T-helper 1 cell (primary cell): ENCODE measurements at regions not wholly inside any gene's neighbourhood (a gene's known extent, or its start where the extent isn't known, plus 50 kb on each side); places are given as distances from the start of the nearest gene placed in this dataset.

Experiments
- DNase-seq, 5 donors: peaks; one replicate each; pipeline ENCODE4 v3.0.0-alpha.2; 2012 to 2020

DNA sequence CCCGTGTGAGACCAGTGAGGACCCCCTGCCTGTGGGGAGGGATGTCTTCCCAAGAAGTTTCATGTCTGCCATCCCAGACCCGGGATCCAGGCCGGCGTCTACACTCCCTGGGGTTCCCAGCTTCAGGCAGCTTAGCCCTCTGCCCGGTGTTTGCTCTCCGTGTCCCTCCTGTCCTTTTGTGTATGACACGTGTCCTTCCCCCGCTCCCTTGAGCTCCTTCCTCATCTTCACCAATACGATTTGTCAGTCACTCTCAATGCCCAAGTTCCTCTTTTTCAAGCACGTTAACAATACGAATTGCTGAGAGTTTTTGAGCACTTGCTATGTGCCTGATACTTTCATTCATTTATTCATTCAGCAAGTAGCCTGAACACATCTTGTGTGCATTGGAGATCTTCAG lies 115.6 kb upstream of the PTPN1 start:
- DNase-seq: no peak

DNA sequence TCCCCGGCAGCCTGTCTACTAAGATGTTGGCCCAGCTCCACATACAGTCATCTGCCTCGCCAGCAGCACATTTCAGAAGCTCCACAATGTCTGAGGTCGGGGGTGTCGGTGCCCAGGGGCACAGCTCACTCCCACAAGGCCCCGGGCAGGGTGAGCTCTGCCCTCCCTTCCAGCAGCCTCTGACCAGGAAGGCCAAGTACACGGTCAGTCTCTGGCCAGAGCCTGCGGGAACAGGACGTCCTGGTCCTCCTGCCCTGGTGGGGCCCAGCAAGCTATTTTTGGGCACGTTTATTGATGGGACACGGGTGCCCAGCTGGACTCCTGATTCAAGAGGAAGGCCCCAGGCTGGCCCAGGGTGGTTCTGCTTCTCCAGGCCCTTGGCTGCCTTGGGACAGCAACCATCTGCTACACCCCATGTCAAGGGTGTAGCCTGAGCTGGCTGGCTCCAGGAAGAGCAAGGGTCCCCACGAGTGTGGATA lies 114.9 kb upstream of the PTPN1 start:
- no peak for DNase-seq

DNA sequence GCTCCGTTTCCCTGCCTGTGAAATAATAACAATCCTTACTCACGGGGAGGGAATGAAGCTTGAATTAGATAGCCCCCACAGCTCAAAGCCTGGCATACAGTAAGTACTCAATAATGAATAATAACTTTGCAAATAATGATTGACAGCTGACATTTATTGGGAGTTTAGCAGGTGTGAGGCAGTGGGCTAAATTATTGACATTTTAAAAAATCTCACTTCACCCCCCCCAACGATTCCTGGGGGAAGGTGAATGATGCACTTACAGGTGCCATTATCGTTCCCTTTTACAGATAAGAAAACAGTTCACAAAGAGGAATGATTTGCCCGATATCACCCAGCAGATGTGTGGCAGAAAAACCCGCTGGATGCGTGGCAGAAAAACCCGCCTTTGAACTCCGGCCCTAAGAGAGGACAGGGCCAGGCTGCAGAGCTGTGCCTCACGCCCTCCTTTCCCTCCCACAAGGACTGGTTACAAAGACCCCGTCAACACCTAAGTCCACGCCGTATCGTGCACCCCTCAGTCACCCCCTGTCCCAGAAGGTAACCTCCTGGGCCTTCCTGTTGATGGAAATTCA lies 114.2 kb upstream of the PTPN1 start:
- no peak for DNase-seq

DNA sequence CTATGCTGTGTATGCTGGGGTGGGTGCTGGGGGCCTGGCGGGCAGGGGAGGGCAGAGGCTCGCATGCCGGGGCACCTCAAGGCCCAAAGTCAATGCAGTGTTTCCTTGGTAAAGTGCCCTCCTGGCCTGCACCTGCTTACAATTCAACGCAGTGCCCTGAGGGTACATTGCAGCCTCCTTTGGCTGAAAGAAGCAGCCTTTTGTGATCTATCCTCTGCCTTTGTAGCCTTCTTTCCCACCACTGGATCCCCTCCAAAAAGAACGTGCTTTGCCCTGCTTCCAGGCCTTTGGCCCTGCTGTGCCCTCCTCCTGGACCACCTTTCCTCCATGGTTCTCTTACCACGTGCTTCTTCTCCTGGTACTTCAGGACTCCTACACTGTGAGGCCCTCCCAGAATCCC lies 113.6 kb upstream of the PTPN1 start:
- DNase-seq: no peak

DNA sequence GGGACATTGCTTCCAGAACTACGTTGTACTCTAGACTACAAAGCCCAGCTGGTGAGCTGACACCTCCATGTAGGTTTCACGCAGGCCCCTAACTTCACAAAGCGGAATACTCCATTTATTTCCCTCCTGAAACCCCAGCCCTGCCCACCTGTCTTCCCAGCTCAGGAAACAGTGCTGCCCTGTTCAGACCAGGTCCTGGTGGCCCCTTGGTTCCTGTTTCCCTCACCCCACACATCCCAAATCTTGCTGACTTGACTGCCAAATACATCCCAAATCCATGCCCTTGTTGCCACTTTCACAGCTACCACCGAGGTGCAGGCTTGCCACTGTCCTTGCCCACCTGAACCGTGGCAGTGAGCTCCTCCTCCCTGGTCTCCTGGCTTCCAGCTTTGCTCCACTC lies 113.1 kb upstream of the PTPN1 start:
- no peak for DNase-seq

DNA sequence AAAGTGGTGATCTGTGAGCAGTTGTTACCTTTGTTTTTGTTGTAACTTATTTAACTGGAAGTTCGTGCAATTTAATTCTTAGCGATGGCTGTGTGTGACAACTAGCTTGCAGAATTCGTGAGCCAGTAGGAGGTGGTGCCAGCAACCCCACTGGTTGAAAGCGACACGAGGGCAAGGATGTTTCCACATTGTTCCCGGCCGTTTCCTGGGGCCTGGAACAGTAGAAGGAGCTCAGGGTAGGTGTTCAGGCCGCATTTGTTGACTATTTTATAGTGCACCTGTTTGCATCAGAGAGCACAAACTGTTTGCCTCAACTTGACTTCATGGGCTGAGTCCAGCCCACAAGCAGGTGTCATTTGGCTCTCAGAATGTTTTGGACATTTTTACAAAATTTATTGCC lies 112.1 kb upstream of the PTPN1 start:
- DNase-seq: no peak

DNA sequence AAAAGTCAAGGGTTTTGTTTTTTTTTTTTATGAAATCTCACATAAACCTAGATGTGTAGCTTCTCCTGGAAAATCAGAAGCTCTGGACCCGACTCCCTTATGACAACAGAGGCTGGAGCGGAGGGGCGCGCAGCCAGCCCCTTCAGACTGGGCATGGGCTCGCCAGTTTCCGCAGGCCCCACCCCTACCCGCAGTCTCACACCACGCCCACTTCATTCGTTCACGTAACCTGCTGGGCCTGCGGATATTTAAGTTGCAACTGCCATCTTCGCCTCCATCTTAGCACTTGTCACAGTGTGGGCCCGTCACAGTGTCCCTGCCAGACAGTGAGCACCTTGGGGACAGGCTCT lies 111.7 kb upstream of the PTPN1 start:
- no peak for DNase-seq

DNA sequence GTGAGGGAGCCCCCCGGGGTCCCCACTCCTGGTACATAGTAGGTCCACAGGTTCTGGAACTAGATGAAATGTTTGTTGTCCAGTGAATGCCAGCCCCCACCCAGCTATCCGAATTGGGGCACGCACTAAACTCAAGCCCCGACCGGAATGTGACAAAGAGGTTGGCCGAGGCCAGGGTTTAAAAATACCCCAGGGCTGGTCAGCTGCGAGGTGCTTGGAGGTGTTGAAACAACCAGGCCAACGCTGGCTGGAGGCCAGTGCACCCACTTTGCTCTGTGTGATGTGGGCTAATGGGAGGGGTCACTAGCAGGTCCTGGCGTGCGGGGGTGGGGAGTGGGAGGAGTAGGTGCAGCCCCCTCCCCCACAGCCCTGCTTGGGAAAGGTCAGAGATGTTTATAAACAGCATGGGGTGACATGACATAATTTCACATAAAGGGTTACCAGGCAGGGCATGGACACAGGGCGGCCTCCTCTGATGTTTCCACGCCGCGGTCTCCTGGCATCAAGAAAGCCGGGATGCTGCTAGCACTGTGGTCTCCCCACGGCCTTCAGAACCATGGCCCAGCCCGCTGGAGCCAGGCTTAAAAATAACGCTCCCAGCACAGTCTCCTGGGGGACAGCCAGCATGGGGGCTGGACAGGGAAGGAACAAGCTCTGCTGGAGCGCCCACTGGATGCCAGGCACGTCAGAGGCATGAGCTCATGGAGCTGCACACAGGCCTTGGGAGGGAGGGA lies 111.2 kb upstream of the PTPN1 start:
- no peak for DNase-seq

DNA sequence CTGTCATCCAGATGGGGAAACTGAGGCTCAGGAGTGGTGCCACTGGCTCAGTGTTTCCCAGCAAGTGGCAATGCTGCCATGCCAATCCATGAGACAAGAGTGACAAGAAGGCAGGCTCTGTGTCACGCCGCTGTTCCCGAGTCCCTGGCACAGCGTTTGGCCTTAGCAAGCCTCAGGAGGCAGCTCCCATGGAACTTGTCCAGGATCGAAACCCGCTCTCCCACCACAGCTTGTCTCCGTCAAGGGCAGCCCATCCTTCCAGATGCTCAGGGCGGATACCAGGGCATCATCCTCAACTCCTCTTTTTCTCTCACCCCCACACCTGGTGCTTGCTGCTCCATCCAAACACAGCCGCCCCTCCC lies 110.6 kb upstream of the PTPN1 start:
- DNase-seq: no peak

DNA sequence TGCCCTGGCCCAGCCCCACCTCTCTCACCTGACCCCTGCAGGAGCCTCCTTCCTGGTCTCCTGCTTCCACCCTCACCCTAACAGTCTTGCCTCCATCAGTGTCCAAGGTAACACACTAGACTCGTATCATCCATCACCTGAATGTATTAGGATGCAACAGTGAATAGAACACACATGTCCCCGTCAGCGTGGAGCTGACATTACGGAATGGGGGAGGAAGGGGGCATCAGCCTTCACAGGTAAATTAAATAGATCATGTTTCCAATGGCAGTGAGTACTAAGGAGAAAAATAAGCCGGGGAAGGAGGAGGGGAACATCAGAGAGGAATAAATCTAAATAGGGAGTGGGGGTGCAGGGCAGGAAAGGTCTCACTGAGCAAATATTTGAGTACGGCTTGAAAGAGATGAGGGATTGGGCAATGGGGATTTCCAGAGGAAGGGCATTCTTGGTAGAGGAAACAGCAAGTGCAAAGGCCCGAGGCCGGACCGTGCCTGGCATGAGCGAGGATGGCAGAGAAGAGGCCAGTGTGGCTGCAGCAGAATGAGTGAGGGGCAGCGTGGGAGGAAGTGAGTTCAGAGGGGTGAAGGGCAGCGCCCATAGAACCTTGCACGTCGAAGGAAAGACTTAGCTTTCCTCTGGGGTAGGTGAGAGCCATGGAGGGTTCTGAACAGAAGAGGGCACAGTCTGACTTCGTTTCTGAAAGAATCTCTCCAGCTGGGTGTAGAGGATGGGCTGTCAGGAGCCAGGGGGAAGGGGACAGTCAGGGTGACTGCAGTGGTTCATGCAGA lies 110.1 kb upstream of the PTPN1 start:
- DNase-seq: no peak

DNA sequence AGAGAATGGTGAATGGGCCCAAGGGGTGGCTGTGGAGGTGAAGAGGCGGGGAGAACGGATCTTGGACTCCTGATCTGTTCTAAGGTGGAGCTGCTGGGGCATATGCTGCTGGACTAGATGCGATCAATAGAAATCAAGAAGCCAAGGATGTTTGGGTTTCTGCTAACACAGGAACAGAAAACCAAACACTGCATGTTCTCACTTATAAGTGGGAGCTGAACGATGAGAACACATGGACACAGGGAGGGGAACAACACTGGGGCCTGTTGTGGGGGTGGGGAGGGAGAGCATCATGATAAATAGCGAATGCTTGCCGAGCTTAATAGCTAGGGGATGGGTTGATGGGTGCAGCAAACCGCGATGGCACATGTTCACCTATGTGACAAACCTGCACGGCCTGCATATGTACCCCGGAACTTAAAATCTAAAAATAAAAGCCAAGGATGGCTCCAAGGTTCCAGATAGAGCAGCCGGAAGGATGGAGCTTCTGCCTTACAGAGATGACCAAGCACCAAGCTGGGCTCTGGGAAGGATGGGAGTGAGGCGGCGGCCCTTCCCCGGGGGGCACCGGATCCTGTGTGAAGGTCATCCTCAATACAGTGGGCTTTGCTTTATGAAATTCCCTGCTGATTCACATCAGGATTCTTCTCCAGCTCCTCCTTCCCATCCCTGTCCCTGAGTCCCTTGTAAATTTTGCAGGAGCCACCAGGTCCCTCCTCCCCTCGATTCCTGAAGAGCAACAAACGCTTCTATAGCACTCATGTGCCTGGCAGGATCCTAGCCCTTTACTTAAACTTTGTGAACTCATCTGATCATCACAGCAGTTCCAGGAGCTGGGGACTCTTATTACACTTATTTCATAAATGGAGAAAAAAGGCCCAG lies 109.2 kb upstream of the PTPN1 start:
- DNase-seq: no peak

DNA sequence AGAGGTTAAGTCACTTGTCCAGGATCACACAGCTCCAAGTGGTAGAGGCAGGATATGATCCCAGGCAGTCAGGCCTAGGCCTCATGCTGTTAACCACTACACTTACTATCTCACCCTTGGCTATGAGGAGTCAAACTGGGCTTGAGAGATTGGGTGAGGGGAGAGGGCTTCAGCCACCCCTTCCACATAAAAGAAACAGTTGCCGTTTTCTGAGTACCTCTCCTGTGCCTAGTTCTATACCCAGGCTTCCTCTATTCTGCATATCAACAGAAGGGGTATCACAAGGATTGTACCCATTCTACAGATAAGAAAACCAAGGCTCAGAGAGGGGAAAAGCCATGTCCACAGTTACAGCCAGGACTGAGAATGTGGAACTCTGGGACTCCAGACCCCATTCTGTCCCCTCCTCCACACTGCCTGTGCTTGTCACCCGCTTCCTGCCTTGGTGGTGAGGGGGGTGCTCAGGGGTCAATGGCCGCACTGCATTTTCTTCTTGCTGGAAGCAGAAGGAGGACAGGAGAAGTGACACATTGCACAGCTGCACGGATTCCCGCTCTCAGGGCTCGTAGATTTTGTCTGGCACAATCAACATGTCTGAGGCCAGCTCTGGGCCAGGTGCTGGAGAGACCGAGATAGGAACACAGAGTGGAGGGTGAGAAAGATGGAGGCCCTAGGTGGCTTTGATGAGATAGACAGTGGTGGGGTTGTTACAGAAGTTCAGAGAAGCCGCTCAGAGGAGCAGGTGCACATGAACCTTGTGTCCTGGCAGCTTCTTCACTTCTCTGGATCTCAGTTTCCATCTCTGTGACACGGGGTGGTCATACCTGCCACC lies 108.4 kb upstream of the PTPN1 start:
- DNase-seq: no peak

DNA sequence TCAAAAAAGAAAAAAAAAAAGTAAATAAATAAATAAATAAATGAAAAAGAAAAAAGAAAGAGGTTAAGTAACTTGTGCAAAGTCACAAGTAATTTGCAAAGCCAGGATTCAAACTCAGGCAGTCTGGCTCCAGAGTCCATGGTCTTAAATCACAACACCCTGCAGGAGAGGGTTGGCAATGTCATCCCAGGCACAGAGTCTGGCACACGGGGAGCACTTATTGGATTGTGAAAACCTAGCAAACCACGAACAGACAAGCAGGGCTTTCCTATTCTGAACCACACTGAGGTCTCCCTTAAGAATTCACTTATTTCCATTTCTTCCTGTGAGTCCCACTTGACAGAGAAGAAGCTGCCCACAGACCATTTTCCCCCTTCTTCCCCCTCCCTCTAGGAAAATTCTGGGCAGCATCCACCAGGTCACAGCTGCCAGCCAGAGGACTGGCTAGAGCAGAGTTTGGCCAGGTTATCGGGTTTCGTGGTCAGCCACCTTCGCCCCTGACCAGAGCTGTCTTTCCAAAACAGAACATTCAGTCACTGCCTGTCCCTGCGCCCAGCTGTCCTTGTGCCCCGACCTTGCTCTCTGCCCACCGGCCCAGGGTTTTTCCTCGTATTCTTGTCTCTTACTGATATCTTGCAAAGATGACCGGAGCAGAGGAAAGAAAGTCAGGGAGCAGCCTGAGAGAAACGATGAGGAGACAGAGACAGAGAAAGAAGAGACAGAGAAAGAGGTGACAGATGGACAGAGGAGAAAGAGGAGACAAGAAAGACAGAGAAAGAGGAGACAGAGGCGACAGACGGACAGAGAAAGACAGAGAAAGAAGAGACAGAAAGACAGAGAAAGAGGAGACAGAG lies 106.4 kb upstream of the PTPN1 start:
- DNase-seq: no peak

DNA sequence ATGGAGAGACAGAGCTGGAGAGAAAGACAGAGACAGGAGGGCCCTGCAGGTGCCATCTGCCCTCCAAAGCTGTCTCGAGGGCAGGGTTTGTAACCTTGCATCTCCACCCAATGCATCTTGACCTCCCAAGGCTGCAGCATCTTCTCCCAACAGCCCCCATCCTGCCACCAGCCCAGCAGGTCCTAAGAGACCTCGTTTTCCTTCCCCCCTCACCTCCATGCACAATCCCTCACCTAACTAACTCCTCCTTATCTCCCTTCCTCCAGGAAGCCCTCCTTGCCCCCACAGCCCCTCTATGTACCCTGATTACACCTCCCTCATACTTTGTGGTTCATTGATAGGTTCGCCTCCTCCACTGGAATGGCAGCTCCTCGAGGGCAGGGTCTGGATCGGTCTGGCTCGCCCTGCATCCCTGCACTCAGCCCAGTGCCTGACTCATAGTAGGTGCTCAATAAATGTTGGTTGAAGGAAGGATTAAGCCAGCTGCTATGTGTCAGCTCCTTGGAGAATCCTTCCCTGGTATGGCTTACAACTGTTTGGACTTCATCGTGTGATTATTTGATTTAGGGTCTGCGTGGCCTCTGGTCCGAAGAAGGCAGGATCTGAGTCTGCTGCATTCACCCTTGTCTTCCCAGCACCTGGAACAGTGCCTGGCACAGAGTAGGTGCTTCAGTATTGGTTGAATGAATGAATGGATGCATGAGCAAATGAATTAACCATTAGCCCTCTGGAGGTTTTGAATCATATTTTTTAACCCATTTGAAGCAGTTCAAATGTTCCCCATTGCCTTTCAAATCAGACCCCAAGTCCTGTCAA lies 105.6 kb upstream of the PTPN1 start:
- DNase-seq: no peak

DNA sequence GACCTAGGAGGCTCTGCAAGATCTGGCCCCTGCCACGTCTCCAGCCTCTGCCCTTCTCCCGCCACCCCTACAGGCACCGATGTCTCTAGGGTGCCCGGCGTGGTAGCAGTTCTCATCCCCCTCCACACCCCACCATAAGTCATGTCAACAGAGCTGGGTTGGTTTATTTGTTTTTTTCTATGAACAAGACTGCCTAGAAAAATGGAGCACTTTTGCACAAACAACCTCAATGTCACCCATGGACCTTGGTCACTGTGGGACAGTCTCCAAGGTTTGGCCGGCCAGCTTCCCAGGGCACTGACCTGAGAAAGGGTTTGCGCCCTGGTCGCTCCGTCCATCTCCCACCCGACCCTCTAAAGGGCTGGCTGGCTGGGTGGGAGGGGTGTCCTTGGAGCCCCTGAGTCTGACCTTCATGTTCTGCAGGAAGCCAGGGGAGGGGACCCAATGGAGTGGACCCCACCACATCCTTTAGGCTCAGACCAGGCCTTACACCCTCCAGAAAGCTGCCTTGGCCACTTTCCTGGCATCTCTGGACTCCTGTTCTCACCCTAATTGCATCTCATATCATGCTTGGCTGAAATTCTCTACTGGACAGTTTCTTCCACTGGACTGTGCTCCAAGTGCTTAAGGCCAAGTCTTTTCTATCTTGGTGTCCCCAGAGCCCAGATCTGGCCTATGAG lies 104.8 kb upstream of the PTPN1 start:
- DNase-seq: no peak

DNA sequence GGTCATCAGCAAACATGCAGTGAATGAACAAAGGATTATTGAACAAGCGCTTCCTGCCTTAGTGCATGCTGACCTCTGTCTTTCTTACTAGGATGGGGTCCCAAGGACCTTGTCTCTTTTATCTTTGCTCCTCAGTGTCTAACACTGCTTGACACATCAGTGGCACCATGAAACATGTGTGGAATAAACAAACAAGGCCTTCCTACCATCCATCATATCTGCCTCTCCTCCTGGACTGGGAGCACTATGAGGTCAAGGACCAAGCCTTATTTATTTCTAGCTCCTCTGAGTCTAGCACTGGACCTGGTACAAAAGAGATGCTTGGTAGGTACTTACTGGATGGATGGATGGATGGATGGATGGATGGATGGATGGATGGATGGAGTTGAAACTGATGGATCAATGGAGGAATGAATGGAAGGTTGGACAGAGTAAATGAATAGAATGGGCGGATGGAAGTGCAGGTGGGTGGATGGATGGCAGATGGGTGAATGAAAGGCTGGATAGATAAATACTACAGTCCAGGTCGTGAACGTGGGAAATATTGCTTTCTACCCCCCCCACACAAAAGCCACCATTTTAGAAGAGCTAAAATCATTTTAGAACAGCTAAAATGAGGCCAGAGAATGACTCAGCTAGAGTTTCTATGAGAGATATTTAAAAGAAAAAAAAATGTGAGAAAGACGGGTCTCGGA lies 104.1 kb upstream of the PTPN1 start:
- DNase-seq: no peak

DNA sequence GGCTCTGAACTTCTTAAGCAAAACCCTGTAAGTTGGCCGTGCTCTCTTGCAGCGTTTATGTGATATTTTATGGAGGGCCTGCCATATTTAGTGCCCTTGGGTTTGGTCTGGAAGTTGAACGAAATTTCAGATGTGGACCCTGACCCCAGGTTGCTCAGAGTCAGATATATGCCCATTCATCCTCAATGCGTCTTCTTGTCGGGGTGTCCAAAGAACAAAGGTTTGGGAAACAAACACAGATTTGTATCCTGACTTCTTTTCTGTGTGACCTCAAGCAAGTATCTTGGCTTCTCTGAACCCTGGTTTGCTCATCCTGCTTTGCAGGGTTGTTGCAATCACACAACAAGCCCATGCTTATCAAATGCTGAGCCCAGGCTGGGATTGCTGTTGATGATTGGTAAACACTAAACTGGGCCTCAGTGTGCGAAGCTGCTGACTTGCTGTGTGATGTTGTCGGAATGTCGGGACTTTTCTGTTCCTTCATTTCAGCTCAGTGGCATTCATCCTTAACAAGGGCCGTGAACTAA lies 103.5 kb upstream of the PTPN1 start:
- DNase-seq: no peak

DNA sequence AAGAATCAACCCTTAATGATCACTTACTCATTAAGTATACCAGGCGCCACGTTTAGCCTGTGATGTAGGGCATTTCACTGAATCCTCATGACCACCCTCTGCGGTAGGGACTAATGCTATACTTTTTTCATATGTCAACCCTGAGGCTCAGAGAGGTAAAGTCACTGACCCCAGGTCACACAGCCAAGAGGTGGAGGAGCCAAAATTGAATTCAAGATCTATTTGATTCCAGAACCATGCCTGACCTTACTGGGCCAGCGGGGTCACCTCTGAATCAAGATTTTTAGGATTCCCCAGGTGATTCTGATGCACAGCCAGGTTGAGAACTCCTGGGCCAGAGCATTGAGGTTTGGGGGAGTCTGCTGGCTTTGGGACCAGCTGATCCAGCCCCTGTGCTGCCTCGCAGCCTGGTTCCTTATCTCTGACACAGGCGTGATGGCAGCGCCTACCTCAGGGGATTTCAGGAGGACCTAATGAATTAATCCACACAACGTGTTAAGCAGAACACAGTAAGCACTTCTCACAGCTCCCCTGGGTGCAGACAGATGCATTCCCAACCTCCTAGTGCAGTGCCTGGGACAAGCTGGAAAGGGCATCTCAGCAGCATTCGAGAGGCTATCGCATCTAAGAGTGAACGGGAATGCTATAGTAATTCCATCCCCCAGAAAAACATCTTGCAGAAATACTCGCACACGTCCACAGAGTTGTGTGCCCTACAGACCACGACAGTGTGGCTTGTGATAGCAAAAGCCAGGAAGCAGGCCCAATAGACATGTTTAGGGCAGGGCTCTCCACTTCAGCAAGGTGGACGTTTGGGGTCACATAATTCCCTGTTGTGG lies 101.4 kb upstream of the PTPN1 start:
- no peak for DNase-seq
